Epithelial cell of proximal tubule (primary cell): ENCODE measurements at regions not wholly inside any gene's neighbourhood (a gene's known extent, or its start where the extent isn't known, plus 50 kb on each side); places are given as distances from the start of the nearest gene placed in this dataset.

Source experiments
- DNase-seq: peaks from one replicate; pipeline ENCODE4 v3.0.0-alpha.2; 2011; ENCODE audit warnings: low read depth
- H3K4me3 ChIP-seq: 2 replicates; pipeline ENCODE4 v1.5.1; 2011; ENCODE audit warnings: low read depth, mild to moderate bottlenecking, low read length
- TF ChIP-seq, protein P1 (sequence below): conservative IDR thresholded peaks from 2 replicates; pipeline ENCODE4 v1.5.1; 2012; ENCODE audit warnings: low read depth, mild to moderate bottlenecking, low read length

DNA sequence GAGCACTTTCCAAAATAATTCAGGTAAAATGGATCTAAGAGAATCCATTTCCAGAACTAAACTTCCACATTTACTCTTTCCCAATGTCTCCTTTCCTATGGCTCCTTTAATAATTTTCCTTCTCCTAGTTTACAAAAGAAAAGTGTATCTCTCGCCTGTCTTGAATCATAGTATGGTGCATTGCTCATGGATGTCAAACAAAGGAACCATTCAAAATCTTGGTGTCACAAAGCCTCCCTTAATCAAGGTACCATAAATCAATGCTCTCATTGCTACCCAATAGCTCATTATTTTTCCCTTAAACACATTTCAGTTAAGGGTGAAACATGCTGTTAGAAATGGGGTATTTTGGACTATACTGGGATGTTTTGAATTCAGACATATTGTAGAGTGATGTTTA lies 57.6 kb upstream of the KCNMA1 start:
- no peak overlapping the region for H3K4me3 ChIP-seq
- DNase-seq, result no peak
- TF ChIP-seq, protein P1, sequence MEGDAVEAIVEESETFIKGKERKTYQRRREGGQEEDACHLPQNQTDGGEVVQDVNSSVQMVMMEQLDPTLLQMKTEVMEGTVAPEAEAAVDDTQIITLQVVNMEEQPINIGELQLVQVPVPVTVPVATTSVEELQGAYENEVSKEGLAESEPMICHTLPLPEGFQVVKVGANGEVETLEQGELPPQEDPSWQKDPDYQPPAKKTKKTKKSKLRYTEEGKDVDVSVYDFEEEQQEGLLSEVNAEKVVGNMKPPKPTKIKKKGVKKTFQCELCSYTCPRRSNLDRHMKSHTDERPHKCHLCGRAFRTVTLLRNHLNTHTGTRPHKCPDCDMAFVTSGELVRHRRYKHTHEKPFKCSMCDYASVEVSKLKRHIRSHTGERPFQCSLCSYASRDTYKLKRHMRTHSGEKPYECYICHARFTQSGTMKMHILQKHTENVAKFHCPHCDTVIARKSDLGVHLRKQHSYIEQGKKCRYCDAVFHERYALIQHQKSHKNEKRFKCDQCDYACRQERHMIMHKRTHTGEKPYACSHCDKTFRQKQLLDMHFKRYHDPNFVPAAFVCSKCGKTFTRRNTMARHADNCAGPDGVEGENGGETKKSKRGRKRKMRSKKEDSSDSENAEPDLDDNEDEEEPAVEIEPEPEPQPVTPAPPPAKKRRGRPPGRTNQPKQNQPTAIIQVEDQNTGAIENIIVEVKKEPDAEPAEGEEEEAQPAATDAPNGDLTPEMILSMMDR, result no peak

- no peak overlapping the region for H3K4me3 ChIP-seq
- DNase-seq, result no peak
- TF ChIP-seq, protein P1, result peak; percentile 15
Measured at GRCh38 chr10:77692782-77693181, 55.2 kb upstream of the KCNMA1 start.

GRCh38 chr10:77689339-77689738 lies 51.7 kb upstream of the KCNMA1 start:
- H3K4me3 ChIP-seq, result no peak overlapping the region
- no peak for DNase-seq
- TF ChIP-seq, protein P1, result no peak

DNA sequence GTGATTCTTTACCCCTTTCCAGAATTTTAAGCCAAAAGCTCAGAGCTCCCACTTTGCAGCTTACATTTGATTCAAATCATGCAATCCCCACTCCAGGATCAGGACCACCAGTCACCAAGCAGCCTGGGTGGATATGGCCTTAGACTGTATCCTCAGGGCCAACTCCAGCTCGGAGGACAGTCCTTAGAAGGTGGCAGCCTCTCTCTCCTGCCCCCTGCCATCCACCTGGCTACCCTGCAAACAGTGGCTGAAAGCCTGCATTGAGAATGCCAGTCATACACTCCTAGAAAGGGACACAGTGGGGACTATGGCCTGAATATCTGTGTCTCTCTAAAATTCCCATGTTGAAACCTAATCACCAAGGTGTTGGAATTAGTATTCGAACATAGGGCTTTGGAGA lies 50.0 kb upstream of the KCNMA1 start:
- TF ChIP-seq, protein P1, result no peak
- H3K4me3 ChIP-seq, result no peak overlapping the region
- no peak for DNase-seq
